Neuronal stem cell (in vitro differentiated cells): ENCODE measurements at regions not wholly inside any gene's neighbourhood (a gene's known extent, or its start where the extent isn't known, plus 50 kb on each side); places are given as distances from the start of the nearest gene placed in this dataset.
A peak's percentile ranks its signal among the peaks of the same experiment; 100 is the strongest.

Experiments used
- DNase-seq: peaks from one replicate; pipeline ENCODE4 v3.0.0-alpha.2; 2013; ENCODE audit warnings: low spot score
- H2AFZ ChIP-seq: one replicate; pipeline ENCODE4 v1.6.1; 2013; ENCODE audit warnings: mild to moderate bottlenecking, low read length, inconsistent platforms
- H2AK5ac ChIP-seq: 2 replicates; pipeline ENCODE4 v1.6.1; 2013; ENCODE audit warnings: low read depth, mild to moderate bottlenecking, inconsistent platforms, low read length, moderate library complexity, mixed read lengths
- H2BK120ac ChIP-seq: 2 replicates; pipeline ENCODE4 v1.6.1; 2013; ENCODE audit warnings: low read depth, mild to moderate bottlenecking, inconsistent platforms, low read length, moderate library complexity, mixed read lengths
- H2BK12ac ChIP-seq: one replicate; pipeline ENCODE4 v1.6.1; 2013; ENCODE audit warnings: low read length, inconsistent platforms
- H2BK15ac ChIP-seq: 2 replicates; pipeline ENCODE4 v1.6.1; 2013; ENCODE audit warnings: mild to moderate bottlenecking, low read length, inconsistent platforms, mixed read lengths
- H2BK5ac ChIP-seq: one replicate; pipeline ENCODE4 v1.6.1; 2013; ENCODE audit warnings: inconsistent platforms, mild to moderate bottlenecking, low read length, moderate library complexity
- H3K14ac ChIP-seq: one replicate; pipeline ENCODE4 v1.6.1; 2013; ENCODE audit warnings: low read length, inconsistent platforms
- H3K18ac ChIP-seq: 2 replicates; pipeline ENCODE4 v1.6.1; 2013; ENCODE audit warnings: low read length, inconsistent platforms
- H3K23ac ChIP-seq: 2 replicates; pipeline ENCODE4 v1.6.1; 2013; ENCODE audit warnings: low read depth, mild to moderate bottlenecking, mixed read lengths, low read length, inconsistent platforms; ENCODE audit not compliant: poor library complexity
- H3K27ac ChIP-seq: replicated peaks from 3 replicates; pipeline ENCODE4 v1.5.1; 2013; ENCODE audit warnings: low read length, inconsistent platforms
- H3K27me3 ChIP-seq, 3 experiments: 2 replicates each; pipeline ENCODE4 v1.6.1; 2013; ENCODE audit warnings: low read length in 3 of 3, mild to moderate bottlenecking in 2 of 3, inconsistent platforms in 1 of 3, low read depth in 1 of 3, mixed read lengths in 1 of 3, moderate library complexity in 1 of 3; ENCODE audit not compliant: control insufficient read depth in 3 of 3, insufficient read depth in 3 of 3
- H3K36me3 ChIP-seq, 2 donors: replicated peaks in 1 of 2; 2 replicates each; pipeline ENCODE4 v1.6.1; 2013; ENCODE audit warnings: low read length in 2 of 2; ENCODE audit not compliant: control insufficient read depth in 2 of 2, insufficient read depth in 2 of 2
- H3K4ac ChIP-seq: 2 replicates; pipeline ENCODE4 v1.6.1; 2013; ENCODE audit warnings: inconsistent platforms, mild to moderate bottlenecking, low read length, moderate library complexity
- H3K4me1 ChIP-seq, 2 donors: 1 replicate in 1 of 2; 2 replicates in 1 of 2; pipeline ENCODE4 v1.6.1; 2013; ENCODE audit warnings: low read length in 2 of 2, low read depth in 1 of 2; ENCODE audit not compliant: control insufficient read depth in 2 of 2, insufficient read depth in 1 of 2
- H3K4me2 ChIP-seq: one replicate; pipeline ENCODE4 v1.6.1; 2013; ENCODE audit warnings: mild to moderate bottlenecking, low read length, inconsistent platforms; ENCODE audit not compliant: insufficient read depth, poor library complexity, severe bottlenecking
- H3K4me3 ChIP-seq, 2 donors: 2 replicates each; pipeline ENCODE4 v1.5.1; 2013; ENCODE audit warnings: low read length in 2 of 2, mild to moderate bottlenecking in 2 of 2, inconsistent platforms in 1 of 2, moderate library complexity in 1 of 2
- H3K79me1 ChIP-seq: one replicate; pipeline ENCODE4 v1.6.1; 2013; ENCODE audit warnings: low read depth, mild to moderate bottlenecking, inconsistent platforms, low read length, moderate library complexity
- H3K9ac ChIP-seq: one replicate; pipeline ENCODE4 v1.6.1; 2013; ENCODE audit warnings: mild to moderate bottlenecking, low read depth, low read length, inconsistent platforms; ENCODE audit not compliant: poor library complexity
- H3K9me3 ChIP-seq, 2 donors: replicated peaks in 1 of 2; 2 replicates each; pipeline versions ENCODE3 to v1.6.1; 2013; ENCODE audit warnings: low read length in 2 of 2, mild to moderate bottlenecking in 2 of 2, inconsistent platforms in 1 of 2, low read depth in 1 of 2, mixed read lengths in 1 of 2, moderate library complexity in 1 of 2; ENCODE audit not compliant: control insufficient read depth in 2 of 2, insufficient read depth in 1 of 2
- H4K8ac ChIP-seq: one replicate; pipeline ENCODE4 v1.6.1; 2013; ENCODE audit warnings: low read depth, mild to moderate bottlenecking, inconsistent platforms, low read length, moderate library complexity
- H4K91ac ChIP-seq: one replicate; pipeline ENCODE4 v1.6.1; 2013; ENCODE audit warnings: low read length, low read depth, mild to moderate bottlenecking, inconsistent platforms; ENCODE audit not compliant: poor library complexity
- WGBS, 2 donors: extraction: QIAGEN DNeasy Blood & Tissue Kit; methylation state at CpG; one replicate each; pipeline ENCODE4 v1.1.7; 2013; ENCODE audit warnings: missing lambda C conversion rate in 2 of 2, mixed read lengths in 1 of 2; ENCODE audit not compliant: insufficient read length in 2 of 2, insufficient replicate concordance in 1 of 2; ENCODE audit errors: extremely low coverage in 2 of 2; 5-methylcytosine and 5-hydroxymethylcytosine counted together

- no peak for DNase-seq
- Histone ChIP-seq H2BK120ac (no peak overlapping the region), H2AFZ (no peak overlapping the region), H3K27me3 (no peaks in the 10 kb centered on the region), H3K4me2 (no peak overlapping the region), H3K79me1 (no peaks in the 10 kb centered on the region), H3K27ac (no peak overlapping the region), H2BK5ac (no peak overlapping the region), H3K18ac (no peak overlapping the region), H3K4me1 (no peaks in the 10 kb centered on the region), H3K36me3 (no peaks in the 10 kb centered on the region), H3K14ac (no peak overlapping the region), H3K9ac (no peak overlapping the region), H3K4me3 (no peak overlapping the region), H3K9me3 (no peaks in the 10 kb centered on the region), H4K91ac (no peak overlapping the region), H4K8ac (no peak overlapping the region), H2BK15ac (no peak overlapping the region), H2AK5ac (no peak overlapping the region), H2BK12ac (no peak overlapping the region), H3K23ac (no peak overlapping the region), H3K4ac (no peak overlapping the region)
- WGBS, 2 donors, result no CpG with 5 or more reads among the region's 2 CpGs
Observed at GRCh38 chr1:173128742-173129141, 78.0 kb upstream of the TNFSF18 start.

GRCh38 chr1:173127369-173128307 lies 76.9 kb upstream of the TNFSF18 start:
- H3K14ac ChIP-seq, result no peak overlapping the region
- no peak overlapping the region for H2BK5ac ChIP-seq
- H3K79me1 ChIP-seq, result no peaks in the 10 kb centered on the region
- no peak overlapping the region for H2AFZ ChIP-seq
- no peak overlapping the region for H3K4ac ChIP-seq
- no peak overlapping the region for H3K27ac ChIP-seq
- H3K9ac ChIP-seq, result no peak overlapping the region
- H2BK120ac ChIP-seq, result no peak overlapping the region
- no peak overlapping the region for H3K23ac ChIP-seq
- WGBS, 2 donors, result no CpG with 5 or more reads among the region's 12 CpGs
- H4K8ac ChIP-seq, result no peak overlapping the region
- H3K4me3 ChIP-seq, result no peak overlapping the region
- H3K36me3 ChIP-seq, result no peaks in the 10 kb centered on the region
- peaks cover 0 to 4% of the 10 kb centered on the region in 2 donors for H3K4me1 ChIP-seq
- H4K91ac ChIP-seq, result no peak overlapping the region
- no peak overlapping the region for H2AK5ac ChIP-seq
- no peak for DNase-seq
- no peak overlapping the region for H2BK12ac ChIP-seq
- no peaks in the 10 kb centered on the region for H3K27me3 ChIP-seq
- H3K18ac ChIP-seq, result no peak overlapping the region
- H3K9me3 ChIP-seq, result no peaks in the 10 kb centered on the region
- H2BK15ac ChIP-seq, result no peak overlapping the region
- no peak overlapping the region for H3K4me2 ChIP-seq

GRCh38 chr1:173126421-173126820 lies 75.7 kb upstream of the TNFSF18 start:
- Histone ChIP-seq H3K4me2 (no peak overlapping the region), H3K18ac (no peak overlapping the region), H3K4me1 (peaks cover 0 to 4% of the 10 kb centered on the region in 2 donors), H3K9ac (no peak overlapping the region), H2AFZ (no peak overlapping the region), H2BK12ac (no peak overlapping the region), H3K36me3 (no peaks in the 10 kb centered on the region), H3K9me3 (no peaks in the 10 kb centered on the region), H3K79me1 (no peaks in the 10 kb centered on the region), H2BK120ac (no peak overlapping the region), H2BK5ac (no peak overlapping the region), H3K27me3 (no peaks in the 10 kb centered on the region), H4K91ac (no peak overlapping the region), H4K8ac (no peak overlapping the region), H3K14ac (no peak overlapping the region), H3K27ac (no peak overlapping the region), H2BK15ac (no peak overlapping the region), H2AK5ac (no peak overlapping the region), H3K4me3 (no peak overlapping the region), H3K4ac (no peak overlapping the region), H3K23ac (no peak overlapping the region)
- DNase-seq, result no peak
- no CpG with 5 or more reads among the region's 2 CpGs for WGBS, 2 donors

- H4K91ac ChIP-seq, result no peak overlapping the region
- no CpG with 5 or more reads among the region's 12 CpGs for WGBS, 2 donors
- H3K27me3 ChIP-seq, result no peaks in the 10 kb centered on the region
- H3K4me3 ChIP-seq, result no peak overlapping the region
- no peak overlapping the region for H4K8ac ChIP-seq
- no peak overlapping the region for H2BK120ac ChIP-seq
- H2BK12ac ChIP-seq, result no peak overlapping the region
- peak; percentile 18 for DNase-seq
- H3K4ac ChIP-seq, result no peak overlapping the region
- H2BK15ac ChIP-seq, result no peak overlapping the region
- H3K4me2 ChIP-seq, result no peak overlapping the region
- H3K79me1 ChIP-seq, result no peaks in the 10 kb centered on the region
- no peak overlapping the region for H3K14ac ChIP-seq
- H3K9me3 ChIP-seq, result no peaks in the 10 kb centered on the region
- no peak overlapping the region for H3K23ac ChIP-seq
- no peak overlapping the region for H3K9ac ChIP-seq
- peak overlapping the region; percentile 64 for H2AFZ ChIP-seq
- no peak overlapping the region for H3K18ac ChIP-seq
- H3K4me1 ChIP-seq, result peaks cover 0 to 4% of the 10 kb centered on the region in 2 donors
- H3K36me3 ChIP-seq, result no peaks in the 10 kb centered on the region
- peak overlapping the region; percentile 22 for H3K27ac ChIP-seq
- H2AK5ac ChIP-seq, result no peak overlapping the region
- no peak overlapping the region for H2BK5ac ChIP-seq
Observed at GRCh38 chr1:173122958-173123852, 72.5 kb upstream of the TNFSF18 start.
